IMR-90 (cell line): ENCODE measurements at regions not wholly inside any gene's neighbourhood (a gene's known extent, or its start where the extent isn't known, plus 50 kb on each side); places are given as distances from the start of the nearest gene placed in this dataset.

ENCODE experiments used
- ATAC-seq: fragments of 200-7000 bp; cut with Tn5 transposase; 2 replicates; pipeline ENCODE4 v1.9.1; 2020; ENCODE audit warnings: low read depth, mild to moderate bottlenecking, moderate library complexity
- BruUV-seq: library from RNA; stranded (reverse); fragments of 400-500 nt; replicated peaks from 2 replicates; lab custom pipeline; 2021; lab: Mats Ljungman, UMichigan
- CTCF ChIA-PET: fragments of 300-600 bp; formaldehyde crosslinking; extraction: SDS; loops from one replicate; lab custom pipeline; 2021; ENCODE audit warnings: antibody characterized with exemption; lab: Yijun Ruan, JAX
- POLR2A ChIA-PET: fragments of 300-600 bp; sonication (Branson Sonifier 250); formaldehyde crosslinking; loops from one replicate; lab custom pipeline; 2022; ENCODE audit warnings: antibody characterized with exemption; ENCODE audit not compliant: unreplicated experiment; lab: Charles Lee
- DNase-seq: peaks from one replicate; pipeline ENCODE4 v3.0.0; 2013
- H2AFZ ChIP-seq: replicated peaks from 2 replicates; pipeline ENCODE3; 2013; ENCODE audit warnings: low read length, mild to moderate bottlenecking; ENCODE audit not compliant: poor library complexity
- H2AK5ac ChIP-seq: 2 replicates; pipeline ENCODE4 v1.6.1; 2013; ENCODE audit warnings: low read depth, low read length, inconsistent platforms
- H2AK9ac ChIP-seq: replicated peaks from 2 replicates; pipeline ENCODE3; 2013; ENCODE audit warnings: mild to moderate bottlenecking, low read depth, low read length, moderate library complexity; ENCODE audit not compliant: poor library complexity
- H2BK120ac ChIP-seq: 2 replicates; pipeline ENCODE4 v1.6.1; 2013; ENCODE audit warnings: low read depth, low read length, inconsistent platforms
- H2BK15ac ChIP-seq: 3 replicates; pipeline ENCODE4 v1.6.1; 2013; ENCODE audit warnings: low read depth, low read length, inconsistent platforms
- H2BK20ac ChIP-seq: 2 replicates; pipeline ENCODE4 v1.6.1; 2013; ENCODE audit warnings: low read depth, mild to moderate bottlenecking, inconsistent platforms, low read length, moderate library complexity
- H2BK5ac ChIP-seq: 2 replicates; pipeline ENCODE4 v1.6.1; 2013; ENCODE audit warnings: mild to moderate bottlenecking, low read depth, low read length, inconsistent platforms; ENCODE audit not compliant: poor library complexity, severe bottlenecking
- H3K14ac ChIP-seq: replicated peaks from 2 replicates; pipeline ENCODE4 v1.6.1; 2013; ENCODE audit warnings: low read depth, low read length, inconsistent platforms
- H3K18ac ChIP-seq: 2 replicates; pipeline ENCODE4 v1.6.1; 2013; ENCODE audit warnings: low read depth, low read length, control low read depth
- H3K23ac ChIP-seq: 2 replicates; pipeline ENCODE4 v1.6.1; 2013; ENCODE audit warnings: low read depth, low read length, inconsistent platforms
- H3K27ac ChIP-seq: 2 replicates; pipeline ENCODE4 v1.5.1; 2013; ENCODE audit warnings: mild to moderate bottlenecking, control low read depth, low read length; ENCODE audit not compliant: insufficient read depth
- H3K27me3 ChIP-seq: 2 replicates; pipeline ENCODE4 v1.6.1; 2013; ENCODE audit warnings: low read length; ENCODE audit not compliant: control insufficient read depth, insufficient read depth
- H3K36me3 ChIP-seq: 2 replicates; pipeline ENCODE4 v1.6.1; 2013; ENCODE audit warnings: low read length, mixed read lengths; ENCODE audit not compliant: control insufficient read depth, insufficient read depth
- H3K4ac ChIP-seq: 2 replicates; pipeline ENCODE4 v1.6.1; 2013; ENCODE audit warnings: low read depth, low read length, inconsistent platforms
- H3K4me1 ChIP-seq: 2 replicates; pipeline ENCODE4 v1.6.1; 2013; ENCODE audit warnings: low read length, mixed read lengths; ENCODE audit not compliant: control insufficient read depth, insufficient read depth
- H3K4me2 ChIP-seq: 2 replicates; pipeline ENCODE4 v1.6.1; 2013; ENCODE audit warnings: low read depth, mild to moderate bottlenecking, control low read depth, low read length, moderate library complexity
- H3K4me3 ChIP-seq: 2 replicates; pipeline ENCODE4 v1.5.1; 2013; ENCODE audit warnings: low read depth, mild to moderate bottlenecking, control low read depth, low read length, moderate library complexity; ENCODE audit not compliant: insufficient read depth
- H3K56ac ChIP-seq: 2 replicates; pipeline ENCODE4 v1.6.1; 2013; ENCODE audit warnings: low read length, inconsistent platforms; ENCODE audit not compliant: insufficient read depth; ENCODE audit errors: extremely low read depth
- H3K79me1 ChIP-seq, 2 experiments: 2 replicates each; pipeline ENCODE4 v1.6.1; 2013; ENCODE audit warnings: low read length in 2 of 2, inconsistent platforms in 1 of 2, low read depth in 1 of 2
- H3K9ac ChIP-seq: 2 replicates; pipeline ENCODE4 v1.6.1; 2013; ENCODE audit warnings: low read depth, low read length, control low read depth
- H3K9me1 ChIP-seq: 2 replicates; pipeline ENCODE4 v1.6.1; 2013; ENCODE audit warnings: low read length, inconsistent platforms; ENCODE audit not compliant: insufficient read depth
- H3K9me3 ChIP-seq: 2 replicates; pipeline ENCODE4 v1.6.1; 2013; ENCODE audit warnings: low read length; ENCODE audit not compliant: control insufficient read depth, insufficient read depth
- H4K20me1 ChIP-seq: 2 replicates; pipeline ENCODE4 v1.6.1; 2013; ENCODE audit warnings: low read length, inconsistent platforms; ENCODE audit not compliant: insufficient read depth
- H4K5ac ChIP-seq: 2 replicates; pipeline ENCODE4 v1.6.1; 2013; ENCODE audit warnings: mild to moderate bottlenecking, low read depth, low read length, control low read depth
- H4K8ac ChIP-seq, 2 experiments: 2 replicates each; pipeline ENCODE4 v1.6.1; 2013; ENCODE audit warnings: low read depth in 2 of 2, low read length in 2 of 2, control low read depth in 1 of 2, inconsistent platforms in 1 of 2
- H4K91ac ChIP-seq: 2 replicates; pipeline ENCODE4 v1.6.1; 2013; ENCODE audit warnings: low read depth, low read length, inconsistent platforms; ENCODE audit not compliant: insufficient read depth
- MAFK ChIP-seq: IDR thresholded peaks from 2 replicates; pipeline ENCODE4 v1.6.1; 2012; ENCODE audit warnings: low read depth, low read length, improper control_type of control experiment
- WGBS, 2 experiments: methylation state at CpG; one replicate each; pipeline versions ENCODE4 v1.1.5 to v1.1.7; 2013; ENCODE audit warnings: missing lambda C conversion rate in 2 of 2; ENCODE audit not compliant: insufficient read length in 1 of 2; ENCODE audit errors: extremely low coverage in 2 of 2; 5-methylcytosine and 5-hydroxymethylcytosine counted together
- dilution Hi-C: fragments of 300-500 bp; cut with HindIII; formaldehyde crosslinking; loops from one replicate; pipeline ENCODE4 v1.14.3; 2018; ENCODE audit warnings: low sequenced_read_pairs; ENCODE audit not compliant: unreplicated experiment
- in situ Hi-C: fragments of 300-500 bp; cut with MboI; formaldehyde crosslinking; loops from 3 replicates; pipeline ENCODE4 v1.14.3; 2019; ENCODE audit warnings: low sequenced_read_pairs, inconsistent platforms, mixed read lengths
- intact Hi-C: fragments of 100-400 bp; cut with micrococcal nuclease; formaldehyde crosslinking; loops from 2 replicates; pipeline ENCODE4 v1.10.0; 2022
- TF ChIP-seq, protein P1 (sequence below): fragments of 150-350 bp; IDR thresholded peaks from 2 replicates; pipeline ENCODE4 v1.6.1; 2017; ENCODE audit warnings: mild to moderate bottlenecking, antibody characterized with exemption, low read length, low read depth

DNA sequence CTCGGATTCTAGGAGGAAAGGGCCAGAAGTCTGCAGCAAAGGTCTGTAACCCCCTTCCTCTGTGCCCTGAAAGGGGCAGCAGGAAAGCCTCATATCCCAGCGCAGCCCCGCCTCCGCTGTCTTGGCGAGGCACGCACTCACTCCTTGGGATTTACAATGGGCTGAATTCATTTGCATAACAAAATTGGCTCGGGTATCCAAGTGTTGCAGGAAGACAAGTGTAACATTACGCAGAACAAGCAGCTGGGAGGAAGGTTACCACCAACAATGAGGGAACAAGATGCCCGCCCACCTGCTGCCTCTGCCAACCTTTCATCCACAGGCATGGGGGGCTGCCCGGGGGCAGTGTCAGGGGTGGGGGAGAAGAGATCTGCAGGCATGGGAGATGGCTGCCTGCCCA, 130.4 kb downstream of the MRM1 start:
- H3K27ac ChIP-seq, result no peak overlapping the region
- H2BK20ac ChIP-seq, result no peak overlapping the region
- no TSS peak for BruUV-seq
- H3K36me3 ChIP-seq, result no peaks in the 10 kb centered on the region
- no peaks in the 10 kb centered on the region for H3K79me1 ChIP-seq
- H2AFZ ChIP-seq, result no peak overlapping the region
- ChIA-PET CTCF (no interaction called here), POLR2A (no interaction called here)
- no peak overlapping the region for H4K8ac ChIP-seq
- no peaks in the 10 kb centered on the region for H3K4me1 ChIP-seq
- no peak overlapping the region for H3K14ac ChIP-seq
- in situ Hi-C loops (no loop called here), intact Hi-C loops (no loop called here), dilution Hi-C loops (no loop called here)
- TF ChIP-seq, protein P1, sequence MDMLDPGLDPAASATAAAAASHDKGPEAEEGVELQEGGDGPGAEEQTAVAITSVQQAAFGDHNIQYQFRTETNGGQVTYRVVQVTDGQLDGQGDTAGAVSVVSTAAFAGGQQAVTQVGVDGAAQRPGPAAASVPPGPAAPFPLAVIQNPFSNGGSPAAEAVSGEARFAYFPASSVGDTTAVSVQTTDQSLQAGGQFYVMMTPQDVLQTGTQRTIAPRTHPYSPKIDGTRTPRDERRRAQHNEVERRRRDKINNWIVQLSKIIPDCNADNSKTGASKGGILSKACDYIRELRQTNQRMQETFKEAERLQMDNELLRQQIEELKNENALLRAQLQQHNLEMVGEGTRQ, result no peak
- no peak for TF ChIP-seq MAFK
- no peak overlapping the region for H3K23ac ChIP-seq
- peaks cover 31% of the 10 kb centered on the region for H3K27me3 ChIP-seq
- no peak overlapping the region for H3K18ac ChIP-seq
- DNase-seq (no peak), ATAC-seq (no peak)
- H4K91ac ChIP-seq, result no peak overlapping the region
- H2AK5ac ChIP-seq, result no peak overlapping the region
- no peak overlapping the region for H2BK5ac ChIP-seq
- 20% methylated on average over 4 of the region's 10 CpGs; no CpG with 5 or more reads in 1 of the 2 experiments for WGBS, 2 experiments
- H3K9ac ChIP-seq, result no peak overlapping the region
- H3K4ac ChIP-seq, result no peak overlapping the region
- no peaks in the 10 kb centered on the region for H3K9me3 ChIP-seq
- no peaks in the 10 kb centered on the region; the same call in 1 of the 2 replicates for H3K9me1 ChIP-seq
- H3K4me3 ChIP-seq, result no peak overlapping the region
- no peak overlapping the region for H3K4me2 ChIP-seq
- H3K56ac ChIP-seq, result no peak overlapping the region
- H2BK15ac ChIP-seq, result no peak overlapping the region
- H4K20me1 ChIP-seq, result no peaks in the 10 kb centered on the region; the same call in 1 of the 2 replicates
- H4K5ac ChIP-seq, result no peak overlapping the region
- no peak overlapping the region for H2AK9ac ChIP-seq
- no peak overlapping the region for H2BK120ac ChIP-seq
